ENCODE measurements at regions not wholly inside any gene's neighbourhood (a gene's known extent, or its start where the extent isn't known, plus 50 kb on each side); places are given as distances from the start of the nearest gene placed in this dataset.

DNA sequence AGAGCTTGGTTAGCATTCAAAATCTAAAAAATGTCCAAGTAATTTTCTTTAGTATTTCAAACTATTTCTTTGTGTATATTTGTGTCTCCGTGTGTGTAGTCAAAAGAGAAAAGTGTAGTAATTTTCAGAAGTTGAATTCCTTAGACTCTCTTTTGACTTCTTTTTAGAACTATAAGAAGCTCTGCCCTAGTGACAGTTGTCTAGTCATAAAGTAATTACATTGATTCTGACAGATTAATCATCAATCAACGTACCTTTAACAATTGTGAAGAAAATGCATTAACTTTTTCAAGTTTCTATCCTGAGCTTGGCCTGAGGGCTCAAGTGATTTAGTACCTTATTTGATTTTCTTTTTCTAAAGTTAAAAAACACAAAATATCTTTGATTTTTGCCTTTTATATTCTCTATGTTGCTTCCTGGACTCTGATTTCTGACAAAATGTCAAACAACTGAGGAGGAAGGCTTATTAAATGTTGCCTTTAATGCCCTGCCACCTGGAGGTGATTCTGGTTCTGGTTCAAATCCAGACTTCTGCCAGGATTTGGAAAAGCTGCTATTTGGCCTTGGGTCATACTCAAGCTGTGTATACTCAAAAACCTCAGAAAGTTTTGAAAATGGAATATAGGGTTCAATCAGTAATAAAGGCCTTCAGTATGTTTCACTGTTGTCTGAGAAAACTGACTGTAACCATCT is 653.6 kb downstream of the NSUN3 start:
- Histone ChIP-seq H3K9me3 (replicated peaks; ENCODE audit: control insufficient read depth, insufficient read depth, low read depth, low read length) (no peaks in the 10 kb centered on the region), H3K9ac (ENCODE audit: insufficient read depth in 1 of 2, low read depth in 2 of 2, low read length in 2 of 2) (no peak overlapping the region), H3K4me1 (replicated peaks in 1 of 2; ENCODE audit: control insufficient read depth in 2 of 2, insufficient read depth in 2 of 2, low read length in 2 of 2) (no peaks in the 10 kb centered on the region), H3K9me1 (ENCODE audit: control insufficient read depth, insufficient read depth, low read length) (no peaks in the 10 kb centered on the region), H2AFZ (ENCODE audit: low read depth, low read length) (no peak overlapping the region), H4K20me1 (replicated peaks; ENCODE audit: control insufficient read depth, insufficient read depth, low read length) (no peaks in the 10 kb centered on the region), H3K27me3 (ENCODE audit: control insufficient read depth in 2 of 2, insufficient read depth in 2 of 2, low read length in 2 of 2) (no peaks in the 10 kb centered on the region), H3K4me2 (ENCODE audit: insufficient read depth, low read length) (no peak overlapping the region), H3K36me3 (ENCODE audit: control insufficient read depth, insufficient read depth, low read length) (no peaks in the 10 kb centered on the region), H3K27ac (ENCODE audit: extremely low read depth, low read depth, low read length) (no peak overlapping the region), H3K4me3 (no peak overlapping the region), H3K79me2 (ENCODE audit: control insufficient read depth, insufficient read depth, low read length) (no peaks in the 10 kb centered on the region)
- ChIA-PET POLR2A (no interaction called here), CTCF (ENCODE audit: low intra/inter-chr PET ratio) (no interaction called here)
- BruUV-seq (replicated peaks), result no TSS peak
- in situ Hi-C loops (cut with MboI) (no loop called here), intact Hi-C loops (cut with micrococcal nuclease) (no loop called here)
- FAIRE-seq, result no peak
- WGBS (ENCODE audit: insufficient coverage, low coverage, missing lambda C conversion rate), result 0% methylated on average over 2 of the region's 2 CpGs
- no peak for ATAC-seq
- DNase-seq (ENCODE audit: extremely low read depth in 1 of 4, low spot score in 3 of 4), result no peak
- TF ChIP-seq EP400 (IDR thresholded peaks at IDR 0.05) (no peak), ZC3H11A (IDR thresholded peaks at IDR 0.05; ENCODE audit: low read depth, low read length) (no peak), KDM1A (IDR thresholded peaks at IDR 0.05) (no peak), CBX2 (IDR thresholded peaks at IDR 0.05; ENCODE audit: insufficient read depth, low read length, poor library complexity, severe bottlenecking) (no peak), CCNT2 (IDR thresholded peaks at IDR 0.05; ENCODE audit: borderline replicate concordance, extremely low read depth, insufficient read length, low read depth, low read length) (no peak), C11orf30 (IDR thresholded peaks at IDR 0.05; ENCODE audit: low read depth) (no peak), ILF3 (IDR thresholded peaks at IDR 0.05; ENCODE audit: borderline replicate concordance) (no peak), KLF10 (CRISPR knock-in tag; IDR thresholded peaks at IDR 0.05) (no peak), RBM22 (IDR thresholded peaks at IDR 0.05; ENCODE audit: low read depth, low read length, poor library complexity, severe bottlenecking) (no peak), SIN3A (IDR thresholded peaks at IDR 0.05; ENCODE audit: borderline replicate concordance in 2 of 2, control insufficient read depth in 1 of 2, low read depth in 2 of 2, low read length in 2 of 2) (no peak), POLR2B (IDR thresholded peaks at IDR 0.05; ENCODE audit: low read depth, partially characterized antibody) (no peak), ZNF133 (CRISPR knock-in tag; IDR thresholded peaks at IDR 0.05) (no peak)
- TF ChIP-seq, protein P1, sequence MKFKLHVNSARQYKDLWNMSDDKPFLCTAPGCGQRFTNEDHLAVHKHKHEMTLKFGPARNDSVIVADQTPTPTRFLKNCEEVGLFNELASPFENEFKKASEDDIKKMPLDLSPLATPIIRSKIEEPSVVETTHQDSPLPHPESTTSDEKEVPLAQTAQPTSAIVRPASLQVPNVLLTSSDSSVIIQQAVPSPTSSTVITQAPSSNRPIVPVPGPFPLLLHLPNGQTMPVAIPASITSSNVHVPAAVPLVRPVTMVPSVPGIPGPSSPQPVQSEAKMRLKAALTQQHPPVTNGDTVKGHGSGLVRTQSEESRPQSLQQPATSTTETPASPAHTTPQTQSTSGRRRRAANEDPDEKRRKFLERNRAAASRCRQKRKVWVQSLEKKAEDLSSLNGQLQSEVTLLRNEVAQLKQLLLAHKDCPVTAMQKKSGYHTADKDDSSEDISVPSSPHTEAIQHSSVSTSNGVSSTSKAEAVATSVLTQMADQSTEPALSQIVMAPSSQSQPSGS (CRISPR knock-in tag; IDR thresholded peaks at IDR 0.05), result no peak
- TF ChIP-seq, protein P2, sequence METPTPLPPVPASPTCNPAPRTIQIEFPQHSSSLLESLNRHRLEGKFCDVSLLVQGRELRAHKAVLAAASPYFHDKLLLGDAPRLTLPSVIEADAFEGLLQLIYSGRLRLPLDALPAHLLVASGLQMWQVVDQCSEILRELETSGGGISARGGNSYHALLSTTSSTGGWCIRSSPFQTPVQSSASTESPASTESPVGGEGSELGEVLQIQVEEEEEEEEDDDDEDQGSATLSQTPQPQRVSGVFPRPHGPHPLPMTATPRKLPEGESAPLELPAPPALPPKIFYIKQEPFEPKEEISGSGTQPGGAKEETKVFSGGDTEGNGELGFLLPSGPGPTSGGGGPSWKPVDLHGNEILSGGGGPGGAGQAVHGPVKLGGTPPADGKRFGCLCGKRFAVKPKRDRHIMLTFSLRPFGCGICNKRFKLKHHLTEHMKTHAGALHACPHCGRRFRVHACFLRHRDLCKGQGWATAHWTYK (CRISPR knock-in tag; IDR thresholded peaks at IDR 0.05), result no peak

Data from K562 (cell line).